OCI-LY1 (cell line): ENCODE measurements at regions not wholly inside any gene's neighbourhood (a gene's known extent, or its start where the extent isn't known, plus 50 kb on each side); places are given as distances from the start of the nearest gene placed in this dataset.

ENCODE experiments used
- H2AFZ ChIP-seq: fragments of 200-600 bp; sonication (generic), shearing (Covaris generic); 2 replicates; pipeline ENCODE4 v1.6.0; 2014; ENCODE audit warnings: antibody characterized with exemption, mild to moderate bottlenecking, low read length
- H3F3A ChIP-seq: fragments of 200-600 bp; sonication (generic), shearing (Covaris generic); 2 replicates; pipeline ENCODE4 v1.6.0; 2014; ENCODE audit warnings: mild to moderate bottlenecking, antibody characterized with exemption, low read length, moderate library complexity; ENCODE audit not compliant: insufficient read depth
- H3K27ac ChIP-seq: fragments of 200-600 bp; sonication (generic); 2 replicates; pipeline ENCODE4 v1.5.1; 2014; ENCODE audit warnings: low read length, mixed run types, mild to moderate bottlenecking, low read depth; ENCODE audit not compliant: poor library complexity, severe bottlenecking
- H3K27me3 ChIP-seq: fragments of 200-600 bp; sonication (generic); 2 replicates; pipeline ENCODE4 v1.6.0; 2014; ENCODE audit warnings: antibody characterized with exemption, mild to moderate bottlenecking, low read length, moderate library complexity; ENCODE audit not compliant: insufficient read depth
- H3K36me3 ChIP-seq: fragments of 200-600 bp; sonication (generic); 2 replicates; pipeline ENCODE4 v1.6.1; 2014; ENCODE audit warnings: mild to moderate bottlenecking, antibody characterized with exemption, low read length, moderate library complexity, mixed read lengths; ENCODE audit not compliant: insufficient read depth
- H3K4me1 ChIP-seq: fragments of 200-600 bp; sonication (generic); 2 replicates; pipeline ENCODE4 v1.5.1; 2014; ENCODE audit warnings: mild to moderate bottlenecking, low read length, moderate library complexity; ENCODE audit not compliant: insufficient read depth, severe bottlenecking
- H3K4me2 ChIP-seq: fragments of 200-600 bp; sonication (generic), shearing (Covaris generic); 2 replicates; pipeline ENCODE4 v1.6.1; 2014; ENCODE audit warnings: low read length
- H3K4me3 ChIP-seq: fragments of 200-600 bp; sonication (generic); 2 replicates; pipeline ENCODE4 v1.5.1; 2014; ENCODE audit warnings: low read length, low read depth, mild to moderate bottlenecking, mixed read lengths; ENCODE audit not compliant: poor library complexity, severe bottlenecking
- H3K79me2 ChIP-seq: fragments of 200-600 bp; shearing (Covaris generic); 2 replicates; pipeline ENCODE4 v1.6.1; 2016; ENCODE audit warnings: mixed run types, low read length, mixed read lengths; ENCODE audit not compliant: insufficient read depth
- H3K9ac ChIP-seq: fragments of 200-600 bp; sonication (generic), shearing (Covaris generic); 2 replicates; pipeline ENCODE4 v1.6.1; 2014; ENCODE audit warnings: mild to moderate bottlenecking, low read length, mixed read lengths
- H3K9me2 ChIP-seq: fragments of 200-600 bp; sonication (generic), shearing (Covaris generic); 2 replicates; pipeline ENCODE4 v1.6.1; 2014; ENCODE audit warnings: low read depth, mild to moderate bottlenecking, low read length, mixed read lengths
- H3K9me3 ChIP-seq: fragments of 200-600 bp; shearing (Covaris generic); 2 replicates; pipeline ENCODE4 v1.6.1; 2014; ENCODE audit warnings: low read length, mixed read lengths
- H4K20me1 ChIP-seq: fragments of 200-600 bp; sonication (generic), shearing (Covaris generic); 2 replicates; pipeline ENCODE4 v1.6.0; 2016; ENCODE audit warnings: mild to moderate bottlenecking, low read length; ENCODE audit not compliant: insufficient read depth
- EZH2 ChIP-seq: fragments of 200-600 bp; sonication (generic), shearing (Covaris generic); IDR thresholded peaks from 2 replicates; pipeline ENCODE4 v1.8.0; 2017; ENCODE audit warnings: borderline replicate concordance, mixed run types, mild to moderate bottlenecking, antibody characterized with exemption, low read length, moderate library complexity, mixed read lengths
- TF ChIP-seq, protein P1 (sequence below): fragments of 200-600 bp; sonication (generic), shearing (Covaris generic); IDR thresholded peaks from 2 replicates; pipeline ENCODE4 v1.5.1; 2017; ENCODE audit warnings: mild to moderate bottlenecking, antibody characterized with exemption, low read length, moderate library complexity, mixed read lengths

DNA sequence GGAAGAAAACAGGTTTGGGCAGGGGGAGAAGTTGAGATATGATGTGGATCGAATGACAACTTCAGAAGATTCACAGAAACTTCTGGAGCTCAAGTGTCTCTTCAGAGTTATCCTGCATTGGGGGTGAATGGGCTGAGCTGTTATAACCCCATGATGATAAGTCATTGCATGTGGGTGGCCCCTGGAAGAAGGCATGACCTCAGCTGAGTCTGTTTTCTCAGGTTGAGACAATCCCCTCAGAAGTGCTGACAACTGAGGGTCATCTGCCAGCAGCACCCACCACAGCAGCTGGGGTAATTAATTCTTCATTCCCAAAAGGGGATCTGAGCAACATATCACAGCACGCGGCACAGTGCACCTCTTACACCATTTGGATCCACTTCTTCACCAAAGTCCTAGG lies 138.6 kb upstream of the CAMK1G start:
- Histone ChIP-seq H3K9me2 (no peaks in the 10 kb centered on the region), H3K4me3 (no peak overlapping the region), H2AFZ (no peak overlapping the region), H3K4me2 (no peak overlapping the region), H3K9me3 (no peaks in the 10 kb centered on the region), H4K20me1 (no peaks in the 10 kb centered on the region), H3K4me1 (no peaks in the 10 kb centered on the region), H3K27me3 (no peaks in the 10 kb centered on the region), H3K36me3 (no peaks in the 10 kb centered on the region), H3K27ac (no peak overlapping the region), H3F3A (no peaks in the 10 kb centered on the region), H3K9ac (no peak overlapping the region), H3K79me2 (no peaks in the 10 kb centered on the region)
- TF ChIP-seq EZH2, result no peak

DNA sequence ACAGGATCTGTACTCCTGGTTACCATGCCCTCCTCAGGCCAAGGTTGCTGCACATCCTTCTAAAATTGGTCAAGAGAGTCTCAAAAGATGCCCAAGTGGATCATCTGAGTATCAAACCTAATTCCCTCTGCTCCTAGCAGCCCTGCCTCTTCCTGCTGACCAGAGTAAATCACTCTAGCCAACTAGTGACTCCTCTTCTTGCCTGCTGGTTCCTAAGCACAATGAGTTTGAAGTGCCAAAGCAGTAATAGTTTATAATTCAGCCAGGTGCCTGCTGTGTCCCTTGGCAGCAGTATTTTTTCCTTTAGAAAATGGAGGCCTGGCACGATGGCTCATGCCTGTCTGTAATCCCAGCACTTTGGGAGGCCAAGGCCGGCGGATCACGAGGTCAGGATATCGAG lies 137.9 kb upstream of the CAMK1G start:
- no peak overlapping the region for H2AFZ ChIP-seq
- TF ChIP-seq EZH2, result no peak
- TF ChIP-seq, protein P1, sequence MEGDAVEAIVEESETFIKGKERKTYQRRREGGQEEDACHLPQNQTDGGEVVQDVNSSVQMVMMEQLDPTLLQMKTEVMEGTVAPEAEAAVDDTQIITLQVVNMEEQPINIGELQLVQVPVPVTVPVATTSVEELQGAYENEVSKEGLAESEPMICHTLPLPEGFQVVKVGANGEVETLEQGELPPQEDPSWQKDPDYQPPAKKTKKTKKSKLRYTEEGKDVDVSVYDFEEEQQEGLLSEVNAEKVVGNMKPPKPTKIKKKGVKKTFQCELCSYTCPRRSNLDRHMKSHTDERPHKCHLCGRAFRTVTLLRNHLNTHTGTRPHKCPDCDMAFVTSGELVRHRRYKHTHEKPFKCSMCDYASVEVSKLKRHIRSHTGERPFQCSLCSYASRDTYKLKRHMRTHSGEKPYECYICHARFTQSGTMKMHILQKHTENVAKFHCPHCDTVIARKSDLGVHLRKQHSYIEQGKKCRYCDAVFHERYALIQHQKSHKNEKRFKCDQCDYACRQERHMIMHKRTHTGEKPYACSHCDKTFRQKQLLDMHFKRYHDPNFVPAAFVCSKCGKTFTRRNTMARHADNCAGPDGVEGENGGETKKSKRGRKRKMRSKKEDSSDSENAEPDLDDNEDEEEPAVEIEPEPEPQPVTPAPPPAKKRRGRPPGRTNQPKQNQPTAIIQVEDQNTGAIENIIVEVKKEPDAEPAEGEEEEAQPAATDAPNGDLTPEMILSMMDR, result no peak
- H3K27ac ChIP-seq, result no peak overlapping the region
- no peaks in the 10 kb centered on the region for H3K79me2 ChIP-seq
- no peaks in the 10 kb centered on the region for H4K20me1 ChIP-seq
- no peaks in the 10 kb centered on the region for H3K27me3 ChIP-seq
- no peaks in the 10 kb centered on the region for H3K9me2 ChIP-seq
- H3K4me1 ChIP-seq, result no peaks in the 10 kb centered on the region
- no peaks in the 10 kb centered on the region for H3K9me3 ChIP-seq
- no peaks in the 10 kb centered on the region for H3K36me3 ChIP-seq
- H3K9ac ChIP-seq, result no peak overlapping the region
- H3K4me3 ChIP-seq, result no peak overlapping the region
- H3K4me2 ChIP-seq, result no peak overlapping the region
- H3F3A ChIP-seq, result no peaks in the 10 kb centered on the region

DNA sequence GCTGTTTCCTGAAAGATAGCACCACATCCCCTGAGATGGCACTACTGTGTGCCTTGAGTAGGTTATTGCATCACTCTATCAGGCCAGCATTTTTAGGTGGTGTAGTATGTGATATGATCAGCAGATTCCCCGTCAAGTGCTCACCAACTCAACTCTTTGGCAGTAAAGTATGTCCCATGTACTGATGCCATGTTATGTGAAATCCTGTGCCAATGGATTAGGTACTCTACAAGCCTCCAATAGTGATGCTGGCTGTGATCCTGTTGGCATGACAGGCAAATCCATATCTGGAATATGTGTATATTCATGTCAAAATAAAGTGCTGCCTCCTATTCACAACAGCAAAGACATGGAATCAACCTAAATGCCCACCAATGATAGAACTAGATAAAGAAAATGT lies 137.2 kb upstream of the CAMK1G start:
- no peak overlapping the region for H3K4me2 ChIP-seq
- H3F3A ChIP-seq, result no peaks in the 10 kb centered on the region
- no peaks in the 10 kb centered on the region for H3K9me3 ChIP-seq
- H4K20me1 ChIP-seq, result no peaks in the 10 kb centered on the region
- H3K36me3 ChIP-seq, result no peaks in the 10 kb centered on the region
- TF ChIP-seq, protein P1, result no peak
- TF ChIP-seq EZH2, result no peak
- no peak overlapping the region for H2AFZ ChIP-seq
- no peak overlapping the region for H3K9ac ChIP-seq
- no peaks in the 10 kb centered on the region for H3K27me3 ChIP-seq
- H3K9me2 ChIP-seq, result no peaks in the 10 kb centered on the region
- H3K79me2 ChIP-seq, result no peaks in the 10 kb centered on the region
- H3K4me3 ChIP-seq, result no peak overlapping the region
- H3K27ac ChIP-seq, result no peak overlapping the region
- H3K4me1 ChIP-seq, result no peaks in the 10 kb centered on the region

DNA sequence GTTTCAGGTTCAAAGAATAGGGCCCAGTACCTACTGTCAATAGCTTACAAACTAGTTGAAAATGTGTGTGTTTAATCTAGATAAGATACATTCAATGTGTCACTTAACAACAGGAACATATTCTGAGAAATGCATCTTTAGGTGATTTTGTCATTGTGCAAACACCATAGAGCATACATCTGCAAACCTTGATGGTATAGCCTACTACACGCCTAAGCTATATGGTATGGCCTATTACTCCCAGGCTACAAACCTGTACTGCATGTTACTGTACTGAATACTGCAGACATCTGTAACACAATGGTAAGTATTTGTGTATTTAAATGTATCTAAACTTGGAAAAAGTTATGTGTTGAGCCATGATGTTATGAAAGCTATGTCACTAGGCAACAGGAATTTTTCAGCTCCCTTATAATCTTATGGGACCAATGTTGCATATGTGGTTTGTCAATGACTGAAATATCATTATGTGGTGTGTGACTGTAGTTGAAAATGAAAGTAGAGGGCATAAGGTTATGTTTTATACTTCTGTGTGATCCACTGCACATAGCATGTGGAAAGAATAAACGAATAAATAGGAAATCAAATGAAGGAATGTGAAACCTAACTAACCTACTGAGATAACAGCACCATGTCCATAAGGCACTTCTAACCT lies 129.0 kb upstream of the CAMK1G start:
- H3K9me2 ChIP-seq, result no peaks in the 10 kb centered on the region
- H2AFZ ChIP-seq, result no peak overlapping the region
- no peaks in the 10 kb centered on the region for H4K20me1 ChIP-seq
- no peak overlapping the region for H3K4me2 ChIP-seq
- H3K9ac ChIP-seq, result no peak overlapping the region
- no peaks in the 10 kb centered on the region for H3K36me3 ChIP-seq
- H3F3A ChIP-seq, result no peaks in the 10 kb centered on the region
- no peak overlapping the region for H3K27ac ChIP-seq
- no peaks in the 10 kb centered on the region for H3K4me1 ChIP-seq
- H3K27me3 ChIP-seq, result no peaks in the 10 kb centered on the region
- no peak overlapping the region for H3K4me3 ChIP-seq
- no peaks in the 10 kb centered on the region for H3K9me3 ChIP-seq
- H3K79me2 ChIP-seq, result no peaks in the 10 kb centered on the region
- TF ChIP-seq, protein P1, result no peak
- no peak for TF ChIP-seq EZH2
